Activated CD4-positive, alpha-beta T cell treated with anti-CD3 and anti-CD28 coated beads, Interleukin-2, amount 10 ng/mL, durations not matched to agents 24 days and 14 days (primary cell): ENCODE measurements at regions not wholly inside any gene's neighbourhood (a gene's known extent, or its start where the extent isn't known, plus 50 kb on each side); places are given as distances from the start of the nearest gene placed in this dataset.
"Not testable (repeated sequence)": the region's sequence is repeated elsewhere in the genome, so short reads cannot be mapped to it uniquely, and the experiment has no call there.

Experiments
- DNase-seq: peaks from one replicate; pipeline ENCODE4 v3.0.0; 2022
- H3K27ac Mint-ChIP-seq: one replicate; pipeline ENCODE4 v1.8.0; 2022; ENCODE audit warnings: mild to moderate bottlenecking, mixed read lengths
- H3K27me3 Mint-ChIP-seq: one replicate; pipeline ENCODE4 v1.8.0; 2022; ENCODE audit warnings: mixed read lengths
- H3K36me3 Mint-ChIP-seq: one replicate; pipeline ENCODE4 v1.8.0; 2022; ENCODE audit warnings: low read depth, mild to moderate bottlenecking, mixed read lengths
- H3K4me1 Mint-ChIP-seq: one replicate; pipeline ENCODE4 v1.8.0; 2021; ENCODE audit warnings: mixed read lengths
- H3K4me3 Mint-ChIP-seq: one replicate; pipeline ENCODE4 v1.8.0; 2022; ENCODE audit warnings: mild to moderate bottlenecking, moderate library complexity, mixed read lengths
- H3K9me3 Mint-ChIP-seq: one replicate; pipeline ENCODE4 v1.8.0; 2021; ENCODE audit warnings: mixed read lengths
- intact Hi-C: fragments of 100-400 bp; cut with micrococcal nuclease; formaldehyde crosslinking; loops from one replicate; pipeline ENCODE4 v1.15.1; 2023

GRCh38 chr18:22739061-22739642 is 194.0 kb upstream of the RBBP8 start:
- Mint-ChIP-seq H3K4me3 (no peak overlapping the region), H3K27ac (peak overlapping the region; percentile 1), H3K36me3 (no peaks in the 10 kb centered on the region), H3K27me3 (peaks cover 3% of the 10 kb centered on the region), H3K4me1 (peaks cover 13% of the 10 kb centered on the region), H3K9me3 (peaks cover 8% of the 10 kb centered on the region)
- intact Hi-C loops = no loop called here
- no peak for DNase-seq

GRCh38 chr18:22739789-22740188 is 193.3 kb upstream of the RBBP8 start:
- Mint-ChIP-seq H3K4me3 (no peak overlapping the region), H3K27me3 (peaks cover 3% of the 10 kb centered on the region), H3K36me3 (no peaks in the 10 kb centered on the region), H3K4me1 (peaks cover 13% of the 10 kb centered on the region), H3K27ac (no peak overlapping the region), H3K9me3 (peaks cover 8% of the 10 kb centered on the region)
- intact Hi-C loops = no loop called here
- no peak for DNase-seq

- no peak overlapping the region for H3K4me3 Mint-ChIP-seq
- intact Hi-C loops = no loop called here
- H3K36me3 Mint-ChIP-seq = no peaks in the 10 kb centered on the region
- H3K9me3 Mint-ChIP-seq = peaks cover 8% of the 10 kb centered on the region
- no peak for DNase-seq
- peaks cover 10% of the 10 kb centered on the region for H3K27me3 Mint-ChIP-seq
- peaks cover 13% of the 10 kb centered on the region for H3K4me1 Mint-ChIP-seq
- no peak overlapping the region for H3K27ac Mint-ChIP-seq
These were observed 191.8 kb upstream of the RBBP8 start for GRCh38 chr18:22741318-22741717.

- intact Hi-C loops = no loop called here
- H3K4me1 Mint-ChIP-seq = peaks cover 13% of the 10 kb centered on the region
- peaks cover 8% of the 10 kb centered on the region for H3K9me3 Mint-ChIP-seq
- no peak for DNase-seq
- no peak overlapping the region for H3K4me3 Mint-ChIP-seq
- peaks cover 16% of the 10 kb centered on the region for H3K27me3 Mint-ChIP-seq
- H3K36me3 Mint-ChIP-seq = no peaks in the 10 kb centered on the region
- H3K27ac Mint-ChIP-seq = no peak overlapping the region
These were observed 190.7 kb upstream of the RBBP8 start for GRCh38 chr18:22742409-22742808.

- peaks cover 18% of the 10 kb centered on the region for H3K27me3 Mint-ChIP-seq
These were observed 187.2 kb upstream of the RBBP8 start for GRCh38 chr18:22745966-22746365.

GRCh38 chr18:22752014-22752413 is 181.1 kb upstream of the RBBP8 start:
- H3K4me1 Mint-ChIP-seq = no peaks in the 10 kb centered on the region
- no peaks in the 10 kb centered on the region for H3K36me3 Mint-ChIP-seq
- intact Hi-C loops = no loop called here
- H3K9me3 Mint-ChIP-seq = no peaks in the 10 kb centered on the region
- H3K4me3 Mint-ChIP-seq = no peak overlapping the region
- H3K27me3 Mint-ChIP-seq = peaks cover 10% of the 10 kb centered on the region
- no peak overlapping the region for H3K27ac Mint-ChIP-seq
- no peak for DNase-seq

More at GRCh38 chr18:22745966-22746365, 187.2 kb upstream of the RBBP8 start:
- Mint-ChIP-seq H3K36me3 (no peaks in the 10 kb centered on the region), H3K9me3 (peaks cover 8% of the 10 kb centered on the region), H3K4me1 (peaks cover 5% of the 10 kb centered on the region), H3K4me3 (no peak overlapping the region), H3K27ac (no peak overlapping the region)
- intact Hi-C loops = no loop called here
- DNase-seq = no peak

- no peaks in the 10 kb centered on the region for H3K9me3 Mint-ChIP-seq
- H3K27ac Mint-ChIP-seq = no peak overlapping the region
- no peak overlapping the region for H3K4me3 Mint-ChIP-seq
- H3K4me1 Mint-ChIP-seq = no peaks in the 10 kb centered on the region
- no peak for DNase-seq
- H3K27me3 Mint-ChIP-seq = peaks cover 7% of the 10 kb centered on the region
- intact Hi-C loops = no loop called here
- no peaks in the 10 kb centered on the region for H3K36me3 Mint-ChIP-seq
These were observed 179.8 kb upstream of the RBBP8 start for GRCh38 chr18:22753130-22753831.

- H3K9me3 Mint-ChIP-seq, H3K4me1 Mint-ChIP-seq, H3K27ac Mint-ChIP-seq, H3K36me3 Mint-ChIP-seq, DNase-seq, H3K4me3 Mint-ChIP-seq, intact Hi-C loops: not testable (repeated sequence)
- peaks cover 27% of the 10 kb centered on the region for H3K27me3 Mint-ChIP-seq
These were observed 169.1 kb upstream of the RBBP8 start for GRCh38 chr18:22764005-22764404.

GRCh38 chr18:22765896-22766295 is 167.2 kb upstream of the RBBP8 start:
- Mint-ChIP-seq H3K27me3 (peaks cover 21% of the 10 kb centered on the region), H3K4me3 (no peak overlapping the region), H3K4me1 (no peaks in the 10 kb centered on the region), H3K9me3 (peaks cover 7% of the 10 kb centered on the region), H3K36me3 (no peaks in the 10 kb centered on the region), H3K27ac (no peak overlapping the region)
- intact Hi-C loops = no loop called here
- no peak for DNase-seq

GRCh38 chr18:22767653-22768052 is 165.5 kb upstream of the RBBP8 start:
- DNase-seq = no peak
- no peaks in the 10 kb centered on the region for H3K36me3 Mint-ChIP-seq
- H3K9me3 Mint-ChIP-seq = peaks cover 1% of the 10 kb centered on the region
- no peaks in the 10 kb centered on the region for H3K4me1 Mint-ChIP-seq
- peaks cover 13% of the 10 kb centered on the region for H3K27me3 Mint-ChIP-seq
- H3K27ac Mint-ChIP-seq = no peak overlapping the region
- intact Hi-C loops = no loop called here
- H3K4me3 Mint-ChIP-seq = no peak overlapping the region

GRCh38 chr18:22773944-22774343 is 159.2 kb upstream of the RBBP8 start:
- no peak for DNase-seq
- no peaks in the 10 kb centered on the region for H3K36me3 Mint-ChIP-seq
- H3K4me1 Mint-ChIP-seq = no peaks in the 10 kb centered on the region
- H3K27ac Mint-ChIP-seq = no peak overlapping the region
- H3K4me3 Mint-ChIP-seq = no peak overlapping the region
- intact Hi-C loops = no loop called here
- H3K9me3 Mint-ChIP-seq = no peaks in the 10 kb centered on the region
- H3K27me3 Mint-ChIP-seq = peaks cover 15% of the 10 kb centered on the region

- Mint-ChIP-seq H3K36me3 (no peaks in the 10 kb centered on the region), H3K27ac (no peak overlapping the region), H3K9me3 (no peaks in the 10 kb centered on the region), H3K4me1 (no peaks in the 10 kb centered on the region), H3K4me3 (no peak overlapping the region), H3K27me3 (peaks cover 37% of the 10 kb centered on the region)
- intact Hi-C loops = no loop called here
- no peak for DNase-seq
These were observed 154.1 kb upstream of the RBBP8 start for GRCh38 chr18:22778996-22779395.

GRCh38 chr18:22783245-22783644 is 149.9 kb upstream of the RBBP8 start:
- Mint-ChIP-seq H3K27ac (no peak overlapping the region), H3K4me3 (no peak overlapping the region), H3K4me1 (no peaks in the 10 kb centered on the region), H3K9me3 (no peaks in the 10 kb centered on the region), H3K27me3 (peaks cover 37% of the 10 kb centered on the region), H3K36me3 (no peaks in the 10 kb centered on the region)
- intact Hi-C loops = no loop called here
- DNase-seq = no peak

- intact Hi-C loops = no loop called here
- H3K9me3 Mint-ChIP-seq = no peaks in the 10 kb centered on the region
These were observed 149.5 kb upstream of the RBBP8 start for GRCh38 chr18:22783662-22784076.

GRCh38 chr18:22789052-22789451 is 144.1 kb upstream of the RBBP8 start:
- Mint-ChIP-seq H3K27me3 (peaks cover 31% of the 10 kb centered on the region), H3K27ac (no peak overlapping the region), H3K36me3 (no peaks in the 10 kb centered on the region), H3K9me3 (no peaks in the 10 kb centered on the region), H3K4me1 (no peaks in the 10 kb centered on the region), H3K4me3 (no peak overlapping the region)
- no peak for DNase-seq
- intact Hi-C loops = no loop called here

More at GRCh38 chr18:22783662-22784076, 149.5 kb upstream of the RBBP8 start:
- Mint-ChIP-seq H3K27me3 (peaks cover 39% of the 10 kb centered on the region), H3K4me3 (no peak overlapping the region), H3K27ac (no peak overlapping the region), H3K4me1 (no peaks in the 10 kb centered on the region), H3K36me3 (no peaks in the 10 kb centered on the region)
- no peak for DNase-seq
